Left ventricle myocardium inferior (tissue), 1 donor: ENCODE measurements at regions not wholly inside any gene's neighbourhood (a gene's known extent, or its start where the extent isn't known, plus 50 kb on each side); places are given as distances from the start of the nearest gene placed in this dataset.

ENCODE experiments used
- DNase-seq: peaks from one replicate; pipeline ENCODE4 v3.0.0-alpha.2; 2020
- H3K27ac ChIP-seq: fragments of 200-600 bp; replicated peaks from 2 replicates; pipeline ENCODE4 v1.8.0; 2021
- H3K27me3 ChIP-seq: fragments of 200-600 bp; 2 replicates; pipeline ENCODE4 v1.8.0; 2021; ENCODE audit warnings: low read depth
- H3K36me3 ChIP-seq: fragments of 200-600 bp; 2 replicates; pipeline ENCODE4 v1.8.0; 2021
- H3K4me1 ChIP-seq: fragments of 200-600 bp; 2 replicates; pipeline ENCODE4 v1.8.0; 2021
- H3K4me3 ChIP-seq: fragments of 200-600 bp; 2 replicates; pipeline ENCODE4 v1.8.0; 2021; ENCODE audit warnings: mild to moderate bottlenecking, moderate library complexity
- H3K9me3 ChIP-seq: fragments of 200-600 bp; replicated peaks from 2 replicates; pipeline ENCODE4 v1.8.0; 2021
- CTCF ChIP-seq: fragments of 200-600 bp; IDR thresholded peaks from 2 replicates; pipeline ENCODE4 v1.8.0; 2021; ENCODE audit warnings: antibody characterized with exemption, mild to moderate bottlenecking, borderline replicate concordance
- intact Hi-C: fragments of 100-400 bp; cut with micrococcal nuclease; formaldehyde crosslinking; loops from one replicate; pipeline ENCODE4 v1.11.0; 2022
- donor health status: DM: no; HTN: yes; CAD: no; lungs with severe emphysema.

- no peak for TF ChIP-seq CTCF
- Histone ChIP-seq H3K27me3 (no peaks in the 10 kb centered on the region), H3K4me1 (no peaks in the 10 kb centered on the region), H3K27ac (no peak overlapping the region), H3K36me3 (no peaks in the 10 kb centered on the region), H3K4me3 (no peak overlapping the region), H3K9me3 (peaks cover 6% of the 10 kb centered on the region)
- intact Hi-C loops: no loop called here
- no peak for DNase-seq
Observed at GRCh38 chr5:109570362-109570874, 119.3 kb upstream of the MAN2A1 start.

GRCh38 chr5:109567374-109568044, 122.2 kb upstream of the MAN2A1 start:
- no peaks in the 10 kb centered on the region for H3K27me3 ChIP-seq
- TF ChIP-seq CTCF: no peak
- no peak for DNase-seq
- no peaks in the 10 kb centered on the region for H3K9me3 ChIP-seq
- H3K4me1 ChIP-seq: no peaks in the 10 kb centered on the region
- intact Hi-C loops: no loop called here
- no peak overlapping the region for H3K27ac ChIP-seq
- no peaks in the 10 kb centered on the region for H3K36me3 ChIP-seq
- no peak overlapping the region for H3K4me3 ChIP-seq

GRCh38 chr5:109566361-109566760, 123.4 kb upstream of the MAN2A1 start:
- Histone ChIP-seq H3K9me3 (no peaks in the 10 kb centered on the region), H3K4me1 (no peaks in the 10 kb centered on the region), H3K27me3 (no peaks in the 10 kb centered on the region), H3K27ac (no peak overlapping the region), H3K4me3 (no peak overlapping the region), H3K36me3 (no peaks in the 10 kb centered on the region)
- no peak for DNase-seq
- intact Hi-C loops: no loop called here
- TF ChIP-seq CTCF: no peak

- no peaks in the 10 kb centered on the region for H3K36me3 ChIP-seq
- H3K4me1 ChIP-seq: no peaks in the 10 kb centered on the region
- DNase-seq: no peak
- H3K9me3 ChIP-seq: no peaks in the 10 kb centered on the region
- H3K27me3 ChIP-seq: no peaks in the 10 kb centered on the region
- no peak overlapping the region for H3K27ac ChIP-seq
- no peak overlapping the region for H3K4me3 ChIP-seq
- intact Hi-C loops: no loop called here
- no peak for TF ChIP-seq CTCF
Observed at GRCh38 chr5:109563739-109564138, 126.0 kb upstream of the MAN2A1 start.

GRCh38 chr5:109563189-109563588, 126.5 kb upstream of the MAN2A1 start:
- Histone ChIP-seq H3K27me3 (no peaks in the 10 kb centered on the region), H3K27ac (no peak overlapping the region), H3K36me3 (no peaks in the 10 kb centered on the region), H3K4me1 (no peaks in the 10 kb centered on the region), H3K9me3 (no peaks in the 10 kb centered on the region), H3K4me3 (no peak overlapping the region)
- intact Hi-C loops: no loop called here
- TF ChIP-seq CTCF: no peak
- no peak for DNase-seq
